GM12875 (cell line): ENCODE measurements at regions not wholly inside any gene's neighbourhood (a gene's known extent, or its start where the extent isn't known, plus 50 kb on each side); places are given as distances from the start of the nearest gene placed in this dataset.

Experiments used
- H3K4me3 ChIP-seq: one replicate; pipeline ENCODE4 v1.5.1; 2011; ENCODE audit warnings: low read depth, low read length, control low read depth
- TF ChIP-seq, protein P1 (sequence below): IDR thresholded peaks from 2 replicates; pipeline ENCODE4 v1.5.1; 2011; ENCODE audit warnings: low read depth, mild to moderate bottlenecking, control low read depth, inconsistent platforms, low read length, moderate library complexity, borderline replicate concordance; ENCODE audit not compliant: insufficient read depth

DNA sequence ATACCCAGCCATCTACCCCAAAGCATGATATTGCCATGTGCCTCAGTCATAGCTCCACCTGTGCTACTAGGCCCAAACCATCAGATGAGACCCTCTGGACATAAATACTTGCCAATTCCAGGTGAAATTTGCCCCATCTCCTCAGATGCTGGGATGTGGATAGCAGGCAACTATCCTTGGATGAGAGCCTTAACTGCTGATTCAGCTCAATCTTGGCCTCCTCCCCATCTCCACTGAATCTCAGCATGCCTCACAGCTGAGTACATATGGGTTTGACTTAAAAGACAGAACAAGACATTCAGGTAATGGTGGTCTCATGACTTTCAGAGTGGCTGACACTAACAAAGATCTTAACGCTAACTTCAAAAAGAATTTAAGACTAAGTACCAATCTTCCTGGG lies 50.8 kb upstream of the KLHL13 start:
- TF ChIP-seq, protein P1, sequence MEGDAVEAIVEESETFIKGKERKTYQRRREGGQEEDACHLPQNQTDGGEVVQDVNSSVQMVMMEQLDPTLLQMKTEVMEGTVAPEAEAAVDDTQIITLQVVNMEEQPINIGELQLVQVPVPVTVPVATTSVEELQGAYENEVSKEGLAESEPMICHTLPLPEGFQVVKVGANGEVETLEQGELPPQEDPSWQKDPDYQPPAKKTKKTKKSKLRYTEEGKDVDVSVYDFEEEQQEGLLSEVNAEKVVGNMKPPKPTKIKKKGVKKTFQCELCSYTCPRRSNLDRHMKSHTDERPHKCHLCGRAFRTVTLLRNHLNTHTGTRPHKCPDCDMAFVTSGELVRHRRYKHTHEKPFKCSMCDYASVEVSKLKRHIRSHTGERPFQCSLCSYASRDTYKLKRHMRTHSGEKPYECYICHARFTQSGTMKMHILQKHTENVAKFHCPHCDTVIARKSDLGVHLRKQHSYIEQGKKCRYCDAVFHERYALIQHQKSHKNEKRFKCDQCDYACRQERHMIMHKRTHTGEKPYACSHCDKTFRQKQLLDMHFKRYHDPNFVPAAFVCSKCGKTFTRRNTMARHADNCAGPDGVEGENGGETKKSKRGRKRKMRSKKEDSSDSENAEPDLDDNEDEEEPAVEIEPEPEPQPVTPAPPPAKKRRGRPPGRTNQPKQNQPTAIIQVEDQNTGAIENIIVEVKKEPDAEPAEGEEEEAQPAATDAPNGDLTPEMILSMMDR: no peak
- no peak overlapping the region for H3K4me3 ChIP-seq

DNA sequence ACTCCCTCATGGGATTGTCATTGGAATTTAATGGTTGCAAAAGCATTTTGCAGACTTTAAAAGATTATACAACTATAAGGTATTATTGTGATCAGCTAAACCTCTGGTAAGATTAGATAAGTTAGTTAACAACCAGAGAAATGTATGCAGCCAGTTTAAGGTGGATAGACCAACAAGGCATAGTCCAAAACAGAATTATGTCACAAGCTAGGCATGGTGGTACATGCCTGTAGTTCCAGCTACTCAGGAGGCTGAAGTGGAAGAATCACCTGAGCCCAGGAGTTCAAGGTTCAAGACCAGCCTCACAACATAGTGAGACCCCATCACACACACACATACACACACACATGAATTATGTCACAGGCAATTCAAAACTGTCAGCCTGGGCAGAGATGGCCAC lies 54.7 kb upstream of the KLHL13 start:
- no peak overlapping the region for H3K4me3 ChIP-seq
- TF ChIP-seq, protein P1: no peak

DNA sequence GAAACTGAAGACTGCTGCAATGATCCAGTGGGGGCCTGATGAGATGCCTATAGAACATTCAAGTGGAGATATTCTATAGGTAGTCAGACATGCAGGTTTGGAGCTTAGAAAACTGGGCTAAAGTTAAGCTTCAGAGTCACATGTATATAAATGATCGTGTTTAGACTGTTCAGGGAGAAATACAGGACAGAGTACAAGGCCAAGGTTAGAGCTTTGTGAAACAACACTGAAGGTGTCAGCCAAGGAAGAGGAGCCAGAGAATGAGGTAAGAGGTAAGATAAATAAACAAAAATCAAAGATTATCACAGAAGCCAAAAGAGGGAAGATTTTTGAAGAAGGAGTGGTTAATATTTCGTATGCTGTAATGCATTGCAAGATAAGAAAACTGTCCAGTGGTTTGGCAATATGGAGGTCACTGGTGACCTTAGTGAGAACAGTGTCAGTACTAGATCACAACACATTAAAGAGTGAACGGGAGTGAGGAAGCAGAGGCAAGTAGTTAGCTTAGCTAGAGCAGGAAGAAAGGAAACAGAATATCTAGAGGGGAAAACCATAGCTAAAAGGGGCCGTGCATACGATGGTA lies 58.0 kb upstream of the KLHL13 start:
- H3K4me3 ChIP-seq: no peak overlapping the region
- TF ChIP-seq, protein P1: no peak

DNA sequence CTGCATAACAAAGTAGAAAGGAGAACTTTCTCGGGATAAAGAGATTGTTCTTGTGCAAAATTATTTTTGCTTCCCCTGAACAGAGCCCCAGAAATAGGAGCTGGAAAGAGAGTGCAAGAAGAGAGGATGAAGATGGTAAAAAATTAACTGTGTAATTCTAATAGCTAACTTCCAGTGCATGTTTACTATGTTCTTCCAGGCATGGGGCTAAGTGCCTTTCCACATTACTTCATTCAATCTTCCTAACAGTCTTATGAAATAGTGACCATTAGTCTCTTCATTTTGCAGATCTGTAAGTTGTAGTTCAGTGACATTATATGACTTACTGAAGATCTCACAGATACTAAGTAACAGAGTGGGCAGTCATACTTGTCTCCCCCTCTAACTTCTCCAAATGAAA lies 61.1 kb upstream of the KLHL13 start:
- TF ChIP-seq, protein P1: no peak
- H3K4me3 ChIP-seq: no peak overlapping the region

DNA sequence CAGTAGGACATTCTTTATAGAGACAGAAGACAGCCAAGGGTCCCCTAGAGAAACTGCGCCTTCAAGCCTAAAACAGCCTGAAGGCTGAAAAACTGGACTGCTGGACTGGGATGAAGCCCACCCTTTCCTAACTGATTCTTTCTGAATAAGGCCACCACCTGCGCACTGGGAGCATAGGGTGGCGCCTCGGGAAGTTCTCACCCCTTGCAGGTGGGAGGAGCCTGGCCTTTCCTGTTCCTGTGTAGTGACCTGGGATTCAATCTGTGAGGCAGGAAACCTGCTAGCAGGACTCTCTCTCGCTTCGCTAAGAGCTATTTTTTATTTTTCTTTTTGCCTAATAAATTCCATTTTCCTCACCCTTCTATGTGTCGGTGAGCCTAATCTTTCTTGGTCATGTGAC lies 61.8 kb upstream of the KLHL13 start:
- TF ChIP-seq, protein P1: no peak
- no peak overlapping the region for H3K4me3 ChIP-seq

DNA sequence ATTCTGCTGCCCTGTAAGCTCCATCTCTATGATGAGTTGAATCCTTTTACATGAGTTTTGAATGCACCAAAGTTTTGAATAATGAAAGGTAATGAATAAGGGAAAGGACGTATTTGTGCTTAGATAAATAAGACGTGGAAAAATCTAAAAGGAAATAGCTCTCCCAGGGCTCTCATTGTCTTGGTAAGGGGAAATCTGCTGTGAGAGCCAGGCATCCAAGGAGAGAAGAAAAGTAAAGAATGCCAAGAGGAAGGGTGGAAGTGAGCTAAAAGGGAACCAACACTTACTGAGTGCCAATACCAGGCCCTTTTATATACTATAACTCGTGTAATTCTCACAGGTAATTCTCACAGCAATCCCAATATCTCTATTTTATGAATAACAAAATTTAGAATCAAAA lies 62.6 kb upstream of the KLHL13 start:
- TF ChIP-seq, protein P1: no peak
- H3K4me3 ChIP-seq: no peak overlapping the region

DNA sequence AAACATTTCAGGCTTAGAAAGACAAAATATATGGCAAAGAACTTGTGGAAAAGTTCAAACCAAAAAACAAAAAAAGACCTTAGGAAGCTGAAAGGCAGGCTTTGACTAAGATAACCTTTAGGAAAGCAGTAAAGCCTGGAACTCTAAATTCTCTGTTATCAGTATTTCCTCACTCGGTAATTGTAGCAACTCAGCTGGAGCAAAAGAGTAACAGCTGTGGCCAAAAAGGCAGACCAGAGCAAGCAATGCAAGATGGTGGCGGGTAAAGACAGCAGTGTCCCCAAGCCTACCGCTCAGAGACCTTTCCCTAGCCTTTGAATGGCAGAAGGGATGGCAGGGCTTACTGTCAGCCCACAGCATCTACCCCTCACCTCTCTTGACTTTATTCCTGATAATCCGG lies 63.1 kb upstream of the KLHL13 start:
- TF ChIP-seq, protein P1: no peak
- H3K4me3 ChIP-seq: no peak overlapping the region
